HCT116 (cell line): ENCODE measurements at regions not wholly inside any gene's neighbourhood (a gene's known extent, or its start where the extent isn't known, plus 50 kb on each side); places are given as distances from the start of the nearest gene placed in this dataset.

Experiments used
- ATAC-seq: fragments of 200-7000 bp; cut with Tn5 transposase; 2 replicates; pipeline ENCODE4 v1.9.1; 2020; ENCODE audit warnings: mild to moderate bottlenecking, moderate library complexity
- BruUV-seq: library from RNA; stranded (reverse); fragments of 400-500 nt; replicated peaks from 2 replicates; lab custom pipeline; 2021; lab: Mats Ljungman, UMichigan
- CTCF ChIA-PET: fragments of 300-600 bp; sonication (Branson Sonifier 250); formaldehyde crosslinking; loops from one replicate; lab custom pipeline; 2021; ENCODE audit warnings: antibody characterized with exemption; lab: Charles Lee
- POLR2A ChIA-PET: fragments of 300-600, 350-600 bp; sonication (Branson Sonifier 250); formaldehyde crosslinking; loops from one replicate; lab custom pipeline; 2021; ENCODE audit warnings: antibody characterized with exemption; lab: Charles Lee
- RAD21 ChIA-PET, 2 experiments: fragments of 300-600 bp; sonication (Branson Sonifier 250); formaldehyde crosslinking; loops; one replicate each; lab custom pipeline; 2023; ENCODE audit warnings: low total read pairs in 2 of 2; ENCODE audit not compliant: uncharacterized antibody in 2 of 2, unreplicated experiment in 2 of 2, low non-redundant PET in 1 of 2; lab: Charles Lee
- DNase-seq: peaks from one replicate; pipeline ENCODE4 v3.0.0-alpha.2; 2010; ENCODE audit warnings: low read depth, low spot score
- H2AFZ ChIP-seq: fragments of 200-600 bp; shearing (Covaris generic), sonication (generic); 2 replicates; pipeline ENCODE4 v1.6.1; 2017; ENCODE audit warnings: low read depth, mixed run types, mixed read lengths, antibody characterized with exemption, low read length; ENCODE audit not compliant: poor library complexity, severe bottlenecking
- H3K27ac ChIP-seq: 2 replicates; pipeline ENCODE4 v1.5.1; 2012; ENCODE audit warnings: low read depth, low read length
- H3K27me3 ChIP-seq: fragments of 200-600 bp; sonication (generic); 2 replicates; pipeline ENCODE4 v1.6.1; 2016; ENCODE audit warnings: mixed run types, low read length, mixed read lengths; ENCODE audit not compliant: insufficient read depth
- H3K36me3 ChIP-seq, 2 experiments: fragments of 200-500 bp in 1 of 2; fragments of 200-600 bp in 1 of 2; sonication (Bioruptor generic) in 1 of 2; sonication (generic) in 1 of 2; 2 replicates each; pipeline versions ENCODE4 v1.5.1 to v1.6.1; 2014 to 2016; ENCODE audit warnings: low read length in 2 of 2, inconsistent platforms in 1 of 2, mixed read lengths in 1 of 2, mixed run types in 1 of 2; ENCODE audit not compliant: insufficient read depth in 2 of 2, control insufficient read depth in 1 of 2
- H3K4me1 ChIP-seq, 2 experiments: fragments of 200-600 bp in 1 of 2; sonication (generic) in 1 of 2; 2 replicates each; pipeline versions ENCODE4 v1.5.1 to v1.6.1; 2012 to 2017; ENCODE audit warnings: low read length in 2 of 2, inconsistent platforms in 1 of 2, mild to moderate bottlenecking in 1 of 2, mixed read lengths in 1 of 2, mixed run types in 1 of 2, moderate library complexity in 1 of 2; ENCODE audit not compliant: insufficient read depth in 2 of 2, control insufficient read depth in 1 of 2
- H3K4me2 ChIP-seq: fragments of 200-600 bp; sonication (generic); 2 replicates; pipeline ENCODE4 v1.6.1; 2017; ENCODE audit warnings: mixed run types, low read length, mixed read lengths
- H3K4me3 ChIP-seq, 2 experiments: fragments of 200-600 bp in 1 of 2; sonication (generic) in 1 of 2; replicated peaks in 1 of 2; 2 replicates each; pipeline ENCODE4 v1.5.1; 2011 to 2016; ENCODE audit warnings: low read length in 2 of 2, control low read depth in 1 of 2, low read depth in 1 of 2, mild to moderate bottlenecking in 1 of 2, mixed read lengths in 1 of 2, mixed run types in 1 of 2
- H3K79me2 ChIP-seq: fragments of 200-600 bp; sonication (generic); 2 replicates; pipeline ENCODE4 v1.6.1; 2017; ENCODE audit warnings: mild to moderate bottlenecking, mixed run types, low read length, moderate library complexity, mixed read lengths; ENCODE audit not compliant: insufficient read depth
- H3K9ac ChIP-seq: fragments of 200-600 bp; sonication (generic); 2 replicates; pipeline ENCODE4 v1.6.1; 2016; ENCODE audit warnings: low read length, mixed read lengths
- H3K9me2 ChIP-seq: fragments of 200-600 bp; sonication (generic), shearing (Covaris generic); 2 replicates; pipeline ENCODE4 v1.6.1; 2017; ENCODE audit warnings: mixed run types, mild to moderate bottlenecking, moderate library complexity; ENCODE audit not compliant: insufficient read depth
- H3K9me3 ChIP-seq, 2 experiments: fragments of 200-500 bp in 1 of 2; fragments of 200-600 bp in 1 of 2; sonication (Bioruptor generic) in 1 of 2; sonication (generic) in 1 of 2; 2 replicates each; pipeline ENCODE4 v1.6.1; 2014 to 2017; ENCODE audit warnings: low read length in 2 of 2, mixed read lengths in 2 of 2, inconsistent platforms in 1 of 2, low read depth in 1 of 2, mild to moderate bottlenecking in 1 of 2, mixed run types in 1 of 2, moderate library complexity in 1 of 2; ENCODE audit not compliant: control insufficient read depth in 1 of 2, insufficient read depth in 1 of 2
- H4K20me1 ChIP-seq: fragments of 200-600 bp; sonication (generic), shearing (Covaris generic); 2 replicates; pipeline ENCODE4 v1.6.1; 2017; ENCODE audit warnings: mixed run types, mild to moderate bottlenecking, moderate library complexity; ENCODE audit not compliant: insufficient read depth
- ATF3 ChIP-seq: IDR thresholded peaks from 2 replicates; pipeline ENCODE4 v1.6.1; 2012
- CEBPB ChIP-seq: IDR thresholded peaks from 2 replicates; pipeline ENCODE4 v1.6.1; 2012; ENCODE audit warnings: low read depth
- CTCF ChIP-seq, 3 experiments: fragments of 200-600 bp in 1 of 3; sonication (generic) in 1 of 3; IDR thresholded peaks in 2 of 3; conservative IDR thresholded peaks in 1 of 3; 2 replicates each; pipeline ENCODE4 v1.5.1; 2012 to 2017; ENCODE audit warnings: low read depth in 2 of 3, low read length in 2 of 3, antibody characterized with exemption in 1 of 3, borderline replicate concordance in 1 of 3, control low read depth in 1 of 3, mild to moderate bottlenecking in 1 of 3, mixed read lengths in 1 of 3, mixed run types in 1 of 3, moderate library complexity in 1 of 3; ENCODE audit not compliant: insufficient read depth in 1 of 3
- EGR1 ChIP-seq: IDR thresholded peaks from 2 replicates; pipeline ENCODE4 v1.6.1; 2012; ENCODE audit warnings: low read depth
- ELF1 ChIP-seq: IDR thresholded peaks from 2 replicates; pipeline ENCODE4 v1.6.1; 2012; ENCODE audit warnings: low read depth, borderline replicate concordance
- EZH2 ChIP-seq: fragments of 200-600 bp; sonication (generic); IDR thresholded peaks from 2 replicates; pipeline ENCODE4 v1.6.1; 2017; ENCODE audit warnings: antibody characterized with exemption, mixed run types
- EZH2phosphoT487 ChIP-seq: fragments of 200-600 bp; IDR thresholded peaks from 2 replicates; pipeline ENCODE4 v1.6.1; 2018; ENCODE audit warnings: antibody characterized with exemption, borderline replicate concordance
- FOSL1 ChIP-seq: IDR thresholded peaks from 2 replicates; pipeline ENCODE4 v1.6.1; 2012; ENCODE audit warnings: low read depth
- JUND ChIP-seq: IDR thresholded peaks from 2 replicates; pipeline ENCODE4 v1.6.1; 2012
- MAX ChIP-seq: IDR thresholded peaks from 2 replicates; pipeline ENCODE4 v1.6.1; 2012
- POLR2A ChIP-seq: IDR thresholded peaks from 2 replicates; pipeline ENCODE4 v1.7.0; 2011; ENCODE audit warnings: borderline replicate concordance; ENCODE audit not compliant: insufficient read depth, insufficient read length; ENCODE audit errors: extremely low read depth
- POLR2AphosphoS5 ChIP-seq: IDR thresholded peaks from 2 replicates; pipeline ENCODE4 v1.6.1; 2011; ENCODE audit warnings: mild to moderate bottlenecking, low read depth, low read length, moderate library complexity
- RAD21 ChIP-seq: IDR thresholded peaks from 2 replicates; pipeline ENCODE4 v1.6.1; 2012; ENCODE audit warnings: low read depth, mild to moderate bottlenecking
- REST ChIP-seq: IDR thresholded peaks from 2 replicates; pipeline ENCODE4 v1.6.1; 2012; ENCODE audit warnings: low read depth
- SIN3A ChIP-seq: IDR thresholded peaks from 2 replicates; pipeline ENCODE4 v1.6.1; 2012; ENCODE audit warnings: low read depth
- SP1 ChIP-seq: IDR thresholded peaks from 2 replicates; pipeline ENCODE4 v1.6.1; 2012; ENCODE audit warnings: low read depth
- TCF7L2 ChIP-seq: IDR thresholded peaks from 2 replicates; pipeline ENCODE4 v1.7.0; 2011; ENCODE audit warnings: borderline replicate concordance, inconsistent platforms; ENCODE audit not compliant: insufficient read depth, insufficient read length; ENCODE audit errors: extremely low read depth
- ZBTB33 ChIP-seq: IDR thresholded peaks from 2 replicates; pipeline ENCODE4 v1.6.1; 2011; ENCODE audit warnings: mild to moderate bottlenecking, low read length, moderate library complexity; ENCODE audit not compliant: insufficient replicate concordance; ENCODE audit errors: extremely low read depth
- ZFX ChIP-seq: fragments of 450-650 bp; IDR thresholded peaks from 2 replicates; pipeline ENCODE4 v1.6.1; 2017
- ZNF274 ChIP-seq: fragments of 200-500 bp; sonication (Bioruptor generic); IDR thresholded peaks from 2 replicates; pipeline ENCODE4 v1.6.1; 2014; ENCODE audit warnings: mild to moderate bottlenecking, low read depth, low read length, inconsistent platforms
- intact Hi-C: fragments of 100-400 bp; cut with micrococcal nuclease; formaldehyde crosslinking; loops from 2 replicates; pipeline ENCODE4 v1.10.0; 2022

GRCh38 chr3:4045756-4046155 lies 246.5 kb downstream of the LRRN1 start:
- intact Hi-C loops, result no loop called here
- Histone ChIP-seq H3K36me3 (no peaks in the 10 kb centered on the region), H3K9me3 (no peaks in the 10 kb centered on the region), H4K20me1 (no peaks in the 10 kb centered on the region), H3K27ac (no peak overlapping the region), H3K4me2 (no peak overlapping the region), H3K9ac (no peak overlapping the region), H2AFZ (no peak overlapping the region), H3K9me2 (no peaks in the 10 kb centered on the region), H3K79me2 (no peaks in the 10 kb centered on the region), H3K4me3 (no peak overlapping the region), H3K27me3 (no peaks in the 10 kb centered on the region), H3K4me1 (no peaks in the 10 kb centered on the region)
- DNase-seq, result no peak
- POLR2A ChIA-PET, result no interaction called here
- TF ChIP-seq FOSL1 (no peak), CTCF (IDR thresholded peaks at IDR 0.05 in 2 of 3, conservative IDR thresholded peaks at IDR 0.05 in 1 of 3; ENCODE audit: borderline replicate concordance in 1 of 3, insufficient read depth in 1 of 3, low read depth in 2 of 3, low read length in 2 of 3) (no peak), EZH2 (no peak), ZNF274 (no peak), ATF3 (no peak), CEBPB (no peak), RAD21 (no peak), ZBTB33 (no peak), ZFX (no peak), TCF7L2 (no peak), REST (no peak), POLR2AphosphoS5 (no peak), MAX (no peak), EZH2phosphoT487 (no peak), SP1 (no peak), JUND (no peak), SIN3A (no peak), POLR2A (no peak), ELF1 (no peak), EGR1 (no peak)
- no TSS peak for BruUV-seq
- RAD21 ChIA-PET, result no interaction called here
- ATAC-seq, result no peak
- CTCF ChIA-PET, result no interaction called here
